ENCODE measurements at regions not wholly inside any gene's neighbourhood (a gene's known extent, or its start where the extent isn't known, plus 50 kb on each side); places are given as distances from the start of the nearest gene placed in this dataset.

- no peaks in the 10 kb centered on the region for H3K36me3 ChIP-seq (ENCODE audit: control insufficient read depth, insufficient read depth, low read length, severe bottlenecking)
- H3K9ac ChIP-seq (ENCODE audit: low read length), result no peak overlapping the region
- no peak overlapping the region for H3K4me3 ChIP-seq (ENCODE audit: low read length)
- no peak for DNase-seq (ENCODE audit: low read depth)
- no peaks in the 10 kb centered on the region for H3K9me3 ChIP-seq (ENCODE audit: control insufficient read depth, low read length)
- peaks cover 49% of the 10 kb centered on the region for H3K4me1 ChIP-seq (ENCODE audit: control insufficient read depth, insufficient read depth, low read length)
- H3K27me3 ChIP-seq (replicated peaks; ENCODE audit: control insufficient read depth, insufficient read depth, low read length), result no peaks in the 10 kb centered on the region
Measured at GRCh38 chr18:54772056-54772455, 56.2 kb upstream of the RAB27B start.

- no peak overlapping the region for H3K9ac ChIP-seq (ENCODE audit: low read length)
- peak; percentile 60 for DNase-seq (ENCODE audit: low read depth)
- H3K27me3 ChIP-seq (replicated peaks; ENCODE audit: control insufficient read depth, insufficient read depth, low read length), result no peaks in the 10 kb centered on the region
- H3K4me3 ChIP-seq (ENCODE audit: low read length), result no peak overlapping the region
- no peaks in the 10 kb centered on the region for H3K36me3 ChIP-seq (ENCODE audit: control insufficient read depth, insufficient read depth, low read length, severe bottlenecking)
- no peaks in the 10 kb centered on the region for H3K9me3 ChIP-seq (ENCODE audit: control insufficient read depth, low read length)
- peaks cover 51% of the 10 kb centered on the region for H3K4me1 ChIP-seq (ENCODE audit: control insufficient read depth, insufficient read depth, low read length)
Measured at GRCh38 chr18:54774423-54774822, 53.9 kb upstream of the RAB27B start.

- peaks cover 51% of the 10 kb centered on the region for H3K4me1 ChIP-seq (ENCODE audit: control insufficient read depth, insufficient read depth, low read length)
- H3K36me3 ChIP-seq (ENCODE audit: control insufficient read depth, insufficient read depth, low read length, severe bottlenecking), result no peaks in the 10 kb centered on the region
- no peaks in the 10 kb centered on the region for H3K27me3 ChIP-seq (replicated peaks; ENCODE audit: control insufficient read depth, insufficient read depth, low read length)
- peak; percentile 34 for DNase-seq (ENCODE audit: low read depth)
- H3K9ac ChIP-seq (ENCODE audit: low read length), result no peak overlapping the region
- H3K9me3 ChIP-seq (ENCODE audit: control insufficient read depth, low read length), result no peaks in the 10 kb centered on the region
- no peak overlapping the region for H3K4me3 ChIP-seq (ENCODE audit: low read length)
Measured at GRCh38 chr18:54774981-54775665, 53.2 kb upstream of the RAB27B start.

GRCh38 chr18:54775686-54776085, 52.6 kb upstream of the RAB27B start:
- Histone ChIP-seq H3K9ac (ENCODE audit: low read length) (peak overlapping the region; percentile 16), H3K4me1 (ENCODE audit: control insufficient read depth, insufficient read depth, low read length) (peaks cover 51% of the 10 kb centered on the region), H3K9me3 (ENCODE audit: control insufficient read depth, low read length) (no peaks in the 10 kb centered on the region), H3K36me3 (ENCODE audit: control insufficient read depth, insufficient read depth, low read length, severe bottlenecking) (no peaks in the 10 kb centered on the region), H3K4me3 (ENCODE audit: low read length) (no peak overlapping the region), H3K27me3 (replicated peaks; ENCODE audit: control insufficient read depth, insufficient read depth, low read length) (no peaks in the 10 kb centered on the region)
- peak; percentile 74 for DNase-seq (ENCODE audit: low read depth)

- peaks cover 45% of the 10 kb centered on the region for H3K4me1 ChIP-seq (ENCODE audit: control insufficient read depth, insufficient read depth, low read length)
- H3K9ac ChIP-seq (ENCODE audit: low read length), result peak overlapping the region; percentile 16
- peak; percentile 97 for DNase-seq (ENCODE audit: low read depth)
- H3K27me3 ChIP-seq (replicated peaks; ENCODE audit: control insufficient read depth, insufficient read depth, low read length), result no peaks in the 10 kb centered on the region
- H3K36me3 ChIP-seq (ENCODE audit: control insufficient read depth, insufficient read depth, low read length, severe bottlenecking), result no peaks in the 10 kb centered on the region
- no peak overlapping the region for H3K4me3 ChIP-seq (ENCODE audit: low read length)
- no peaks in the 10 kb centered on the region for H3K9me3 ChIP-seq (ENCODE audit: control insufficient read depth, low read length)
Measured at GRCh38 chr18:54776282-54776977, 51.8 kb upstream of the RAB27B start.

- DNase-seq (ENCODE audit: low read depth), result no peak
- H3K4me1 ChIP-seq (ENCODE audit: control insufficient read depth, insufficient read depth, low read length), result peaks cover 36% of the 10 kb centered on the region
- H3K36me3 ChIP-seq (ENCODE audit: control insufficient read depth, insufficient read depth, low read length, severe bottlenecking), result no peaks in the 10 kb centered on the region
- no peaks in the 10 kb centered on the region for H3K27me3 ChIP-seq (replicated peaks; ENCODE audit: control insufficient read depth, insufficient read depth, low read length)
- no peak overlapping the region for H3K4me3 ChIP-seq (ENCODE audit: low read length)
- H3K9me3 ChIP-seq (ENCODE audit: control insufficient read depth, low read length), result no peaks in the 10 kb centered on the region
- no peak overlapping the region for H3K9ac ChIP-seq (ENCODE audit: low read length)
Measured at GRCh38 chr18:54777118-54777791, 51.0 kb upstream of the RAB27B start.

GRCh38 chr18:54777989-54778388, 50.3 kb upstream of the RAB27B start:
- Histone ChIP-seq H3K36me3 (ENCODE audit: control insufficient read depth, insufficient read depth, low read length, severe bottlenecking) (no peaks in the 10 kb centered on the region), H3K4me1 (ENCODE audit: control insufficient read depth, insufficient read depth, low read length) (peaks cover 34% of the 10 kb centered on the region), H3K9ac (ENCODE audit: low read length) (no peak overlapping the region), H3K4me3 (ENCODE audit: low read length) (no peak overlapping the region), H3K9me3 (ENCODE audit: control insufficient read depth, low read length) (no peaks in the 10 kb centered on the region), H3K27me3 (replicated peaks; ENCODE audit: control insufficient read depth, insufficient read depth, low read length) (no peaks in the 10 kb centered on the region)
- DNase-seq (ENCODE audit: low read depth), result no peak

All from adipocyte (in vitro differentiated cells).